GM23338 (cell line): ENCODE measurements at regions not wholly inside any gene's neighbourhood (a gene's known extent, or its start where the extent isn't known, plus 50 kb on each side); places are given as distances from the start of the nearest gene placed in this dataset.

Experiments
- ATAC-seq: fragments of 200-7000 bp; cut with Tn5 transposase; 3 replicates; pipeline ENCODE4 v1.9.1; 2020
- DNase-seq: peaks from one replicate; pipeline ENCODE4 v3.0.0-alpha.2; 2015; ENCODE audit warnings: low spot score
- H2AFZ ChIP-seq: fragments of 200-600 bp; sonication (generic); 2 replicates; pipeline ENCODE4 v1.8.0; 2016; ENCODE audit warnings: antibody characterized with exemption, mild to moderate bottlenecking, moderate library complexity
- H3F3A ChIP-seq: fragments of 200-600 bp; sonication (generic); replicated peaks from 2 replicates; pipeline ENCODE4 v1.8.0; 2017; ENCODE audit warnings: antibody characterized with exemption, mixed run types, low read depth
- H3K27ac ChIP-seq: fragments of 200-600 bp; sonication (generic); 2 replicates; pipeline ENCODE4 v1.6.1; 2016; ENCODE audit warnings: low read depth
- H3K27me3 ChIP-seq: fragments of 200-600 bp; sonication (generic); 2 replicates; pipeline ENCODE4 v1.8.0; 2016; ENCODE audit warnings: mild to moderate bottlenecking, mixed run types, moderate library complexity; ENCODE audit not compliant: insufficient read depth
- H3K36me3 ChIP-seq: fragments of 200-600 bp; sonication (generic); 2 replicates; pipeline ENCODE4 v1.8.0; 2016; ENCODE audit warnings: mild to moderate bottlenecking; ENCODE audit not compliant: insufficient read depth
- H3K4me1 ChIP-seq: fragments of 200-600 bp; sonication (generic); 2 replicates; pipeline ENCODE4 v1.8.0; 2016; ENCODE audit warnings: mild to moderate bottlenecking, moderate library complexity; ENCODE audit not compliant: insufficient read depth
- H3K4me2 ChIP-seq: fragments of 200-600 bp; sonication (generic); 2 replicates; pipeline ENCODE4 v1.7.1; 2017; ENCODE audit warnings: mixed run types
- H3K4me3 ChIP-seq: fragments of 200-600 bp; sonication (generic); 2 replicates; pipeline ENCODE4 v1.6.1; 2016; ENCODE audit warnings: mixed run types
- H3K79me2 ChIP-seq: fragments of 200-600 bp; sonication (generic); replicated peaks from 2 replicates; pipeline ENCODE4 v1.8.0; 2017; ENCODE audit warnings: mild to moderate bottlenecking; ENCODE audit not compliant: insufficient read depth
- H3K9me2 ChIP-seq: fragments of 200-600 bp; sonication (generic); 2 replicates; pipeline ENCODE4 v1.8.0; 2017; ENCODE audit not compliant: insufficient read depth
- H4K20me1 ChIP-seq: fragments of 200-600 bp; sonication (generic); replicated peaks from 2 replicates; pipeline ENCODE4 v1.8.0; 2017; ENCODE audit warnings: mild to moderate bottlenecking; ENCODE audit not compliant: insufficient read depth
- H3K27ac Mint-ChIP-seq: 2 replicates; pipeline ENCODE4 v1.8.0; 2020; ENCODE audit warnings: inconsistent platforms, mild to moderate bottlenecking, moderate library complexity, mixed read lengths
- H3K27me3 Mint-ChIP-seq: 3 replicates; pipeline ENCODE4 v1.8.0; 2022; ENCODE audit warnings: low read depth, mild to moderate bottlenecking, moderate library complexity, mixed read lengths, inconsistent platforms; ENCODE audit not compliant: insufficient read depth, poor library complexity
- H3K36me3 Mint-ChIP-seq: 3 replicates; pipeline ENCODE4 v1.8.0; 2021; ENCODE audit warnings: low read depth, mild to moderate bottlenecking, inconsistent platforms, moderate library complexity, mixed read lengths
- H3K4me1 Mint-ChIP-seq: 3 replicates; pipeline ENCODE4 v1.8.0; 2020; ENCODE audit warnings: mild to moderate bottlenecking, inconsistent platforms, mixed read lengths
- H3K4me3 Mint-ChIP-seq: 3 replicates; pipeline ENCODE4 v1.8.0; 2021; ENCODE audit warnings: moderate library complexity, mild to moderate bottlenecking, inconsistent platforms, mixed read lengths
- H3K9me3 Mint-ChIP-seq: 3 replicates; pipeline ENCODE4 v1.8.0; 2020; ENCODE audit warnings: moderate library complexity, mild to moderate bottlenecking, inconsistent platforms, mixed read lengths
- CREB1 ChIP-seq: fragments of 250-450 bp; sonication (Bioruptor Pico); IDR thresholded peaks from 2 replicates; pipeline ENCODE4 v1.5.0; 2020; ENCODE audit warnings: low read depth, mild to moderate bottlenecking, moderate library complexity
- CTCF ChIP-seq, 2 experiments: fragments of 200-600 bp in 1 of 2; sonication (generic) in 1 of 2; conservative IDR thresholded peaks; 2 replicates each; pipeline versions ENCODE4 v1.5.1 to v1.6.1; 2016 to 2017; ENCODE audit warnings: antibody characterized with exemption in 2 of 2, low read depth in 2 of 2, mild to moderate bottlenecking in 2 of 2, moderate library complexity in 1 of 2
- ETS1 ChIP-seq: IDR thresholded peaks from 2 replicates; pipeline ENCODE4 v1.6.1; 2016; ENCODE audit warnings: antibody characterized with exemption
- EZH2 ChIP-seq: fragments of 200-600 bp; sonication (generic); IDR thresholded peaks from one replicate; pipeline ENCODE4 v1.8.0; 2017; ENCODE audit warnings: antibody characterized with exemption, mild to moderate bottlenecking, low read depth; ENCODE audit not compliant: unreplicated experiment
- EZH2phosphoT487 ChIP-seq: fragments of 200-600 bp; sonication (generic); IDR thresholded peaks from one replicate; pipeline ENCODE4 v1.8.1; 2018; ENCODE audit warnings: antibody characterized with exemption; ENCODE audit not compliant: unreplicated experiment
- JUNB ChIP-seq: IDR thresholded peaks from one replicate; pipeline ENCODE4 v1.6.1; 2016; ENCODE audit warnings: antibody characterized with exemption; ENCODE audit not compliant: unreplicated experiment
- NANOG ChIP-seq: IDR thresholded peaks from 2 replicates; pipeline ENCODE4 v1.6.1; 2016; ENCODE audit warnings: antibody characterized with exemption, borderline replicate concordance
- POLR2AphosphoS5 ChIP-seq: IDR thresholded peaks from 2 replicates; pipeline ENCODE4 v1.6.1; 2016; ENCODE audit warnings: antibody characterized with exemption, low read depth
- REST ChIP-seq: IDR thresholded peaks from one replicate; pipeline ENCODE4 v1.6.1; 2018; ENCODE audit warnings: antibody characterized with exemption; ENCODE audit not compliant: unreplicated experiment
- STAT1 ChIP-seq: IDR thresholded peaks from one replicate; pipeline ENCODE4 v1.6.1; 2016; ENCODE audit warnings: antibody characterized with exemption; ENCODE audit not compliant: unreplicated experiment
- ZNF114 ChIP-seq: fragments of 250-450 bp; sonication (Bioruptor Pico); IDR thresholded peaks from 2 replicates; pipeline ENCODE4 v1.5.0; 2020; ENCODE audit warnings: mild to moderate bottlenecking, moderate library complexity
- ZNF331 ChIP-seq: fragments of 250-450 bp; sonication (Bioruptor Pico); IDR thresholded peaks from 2 replicates; pipeline ENCODE4 v1.5.0; 2020; ENCODE audit warnings: low read depth, mild to moderate bottlenecking, moderate library complexity
- TF ChIP-seq, protein P1 (sequence below): fragments of 250-450 bp; sonication (Bioruptor Pico); IDR thresholded peaks from 2 replicates; pipeline ENCODE4 v1.5.0; 2020; ENCODE audit warnings: mild to moderate bottlenecking, moderate library complexity

DNA sequence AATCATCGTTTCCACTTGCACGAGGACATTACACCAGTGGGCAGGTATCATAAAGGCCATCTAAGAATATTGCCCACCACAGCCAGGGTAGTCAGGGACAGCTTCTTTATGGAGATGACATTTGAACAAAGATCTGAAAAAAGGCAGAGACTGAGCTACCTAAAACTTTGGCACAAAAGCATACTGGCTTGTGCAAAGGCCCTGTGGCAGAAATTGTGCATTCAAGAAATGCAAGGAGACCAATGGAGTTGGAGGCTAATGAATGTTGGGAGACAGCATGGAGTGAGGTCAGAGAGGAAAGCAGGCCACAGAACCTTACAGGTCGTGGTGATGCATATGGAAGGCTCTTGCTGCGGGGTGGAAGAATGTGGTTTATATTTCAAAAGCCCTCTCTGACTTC, 578.5 kb downstream of the BNC2 start:
- Mint-ChIP-seq H3K36me3 (no peaks in the 10 kb centered on the region), H3K9me3 (no peaks in the 10 kb centered on the region; the same call in 1 of the 3 replicates), H3K4me1 (no peaks in the 10 kb centered on the region; the same call in 2 of the 3 replicates), H3K4me3 (no peak overlapping the region), H3K27ac (no peak overlapping the region), H3K27me3 (no peaks in the 10 kb centered on the region)
- no peak for TF ChIP-seq EZH2
- TF ChIP-seq NANOG: no peak
- TF ChIP-seq, protein P1, sequence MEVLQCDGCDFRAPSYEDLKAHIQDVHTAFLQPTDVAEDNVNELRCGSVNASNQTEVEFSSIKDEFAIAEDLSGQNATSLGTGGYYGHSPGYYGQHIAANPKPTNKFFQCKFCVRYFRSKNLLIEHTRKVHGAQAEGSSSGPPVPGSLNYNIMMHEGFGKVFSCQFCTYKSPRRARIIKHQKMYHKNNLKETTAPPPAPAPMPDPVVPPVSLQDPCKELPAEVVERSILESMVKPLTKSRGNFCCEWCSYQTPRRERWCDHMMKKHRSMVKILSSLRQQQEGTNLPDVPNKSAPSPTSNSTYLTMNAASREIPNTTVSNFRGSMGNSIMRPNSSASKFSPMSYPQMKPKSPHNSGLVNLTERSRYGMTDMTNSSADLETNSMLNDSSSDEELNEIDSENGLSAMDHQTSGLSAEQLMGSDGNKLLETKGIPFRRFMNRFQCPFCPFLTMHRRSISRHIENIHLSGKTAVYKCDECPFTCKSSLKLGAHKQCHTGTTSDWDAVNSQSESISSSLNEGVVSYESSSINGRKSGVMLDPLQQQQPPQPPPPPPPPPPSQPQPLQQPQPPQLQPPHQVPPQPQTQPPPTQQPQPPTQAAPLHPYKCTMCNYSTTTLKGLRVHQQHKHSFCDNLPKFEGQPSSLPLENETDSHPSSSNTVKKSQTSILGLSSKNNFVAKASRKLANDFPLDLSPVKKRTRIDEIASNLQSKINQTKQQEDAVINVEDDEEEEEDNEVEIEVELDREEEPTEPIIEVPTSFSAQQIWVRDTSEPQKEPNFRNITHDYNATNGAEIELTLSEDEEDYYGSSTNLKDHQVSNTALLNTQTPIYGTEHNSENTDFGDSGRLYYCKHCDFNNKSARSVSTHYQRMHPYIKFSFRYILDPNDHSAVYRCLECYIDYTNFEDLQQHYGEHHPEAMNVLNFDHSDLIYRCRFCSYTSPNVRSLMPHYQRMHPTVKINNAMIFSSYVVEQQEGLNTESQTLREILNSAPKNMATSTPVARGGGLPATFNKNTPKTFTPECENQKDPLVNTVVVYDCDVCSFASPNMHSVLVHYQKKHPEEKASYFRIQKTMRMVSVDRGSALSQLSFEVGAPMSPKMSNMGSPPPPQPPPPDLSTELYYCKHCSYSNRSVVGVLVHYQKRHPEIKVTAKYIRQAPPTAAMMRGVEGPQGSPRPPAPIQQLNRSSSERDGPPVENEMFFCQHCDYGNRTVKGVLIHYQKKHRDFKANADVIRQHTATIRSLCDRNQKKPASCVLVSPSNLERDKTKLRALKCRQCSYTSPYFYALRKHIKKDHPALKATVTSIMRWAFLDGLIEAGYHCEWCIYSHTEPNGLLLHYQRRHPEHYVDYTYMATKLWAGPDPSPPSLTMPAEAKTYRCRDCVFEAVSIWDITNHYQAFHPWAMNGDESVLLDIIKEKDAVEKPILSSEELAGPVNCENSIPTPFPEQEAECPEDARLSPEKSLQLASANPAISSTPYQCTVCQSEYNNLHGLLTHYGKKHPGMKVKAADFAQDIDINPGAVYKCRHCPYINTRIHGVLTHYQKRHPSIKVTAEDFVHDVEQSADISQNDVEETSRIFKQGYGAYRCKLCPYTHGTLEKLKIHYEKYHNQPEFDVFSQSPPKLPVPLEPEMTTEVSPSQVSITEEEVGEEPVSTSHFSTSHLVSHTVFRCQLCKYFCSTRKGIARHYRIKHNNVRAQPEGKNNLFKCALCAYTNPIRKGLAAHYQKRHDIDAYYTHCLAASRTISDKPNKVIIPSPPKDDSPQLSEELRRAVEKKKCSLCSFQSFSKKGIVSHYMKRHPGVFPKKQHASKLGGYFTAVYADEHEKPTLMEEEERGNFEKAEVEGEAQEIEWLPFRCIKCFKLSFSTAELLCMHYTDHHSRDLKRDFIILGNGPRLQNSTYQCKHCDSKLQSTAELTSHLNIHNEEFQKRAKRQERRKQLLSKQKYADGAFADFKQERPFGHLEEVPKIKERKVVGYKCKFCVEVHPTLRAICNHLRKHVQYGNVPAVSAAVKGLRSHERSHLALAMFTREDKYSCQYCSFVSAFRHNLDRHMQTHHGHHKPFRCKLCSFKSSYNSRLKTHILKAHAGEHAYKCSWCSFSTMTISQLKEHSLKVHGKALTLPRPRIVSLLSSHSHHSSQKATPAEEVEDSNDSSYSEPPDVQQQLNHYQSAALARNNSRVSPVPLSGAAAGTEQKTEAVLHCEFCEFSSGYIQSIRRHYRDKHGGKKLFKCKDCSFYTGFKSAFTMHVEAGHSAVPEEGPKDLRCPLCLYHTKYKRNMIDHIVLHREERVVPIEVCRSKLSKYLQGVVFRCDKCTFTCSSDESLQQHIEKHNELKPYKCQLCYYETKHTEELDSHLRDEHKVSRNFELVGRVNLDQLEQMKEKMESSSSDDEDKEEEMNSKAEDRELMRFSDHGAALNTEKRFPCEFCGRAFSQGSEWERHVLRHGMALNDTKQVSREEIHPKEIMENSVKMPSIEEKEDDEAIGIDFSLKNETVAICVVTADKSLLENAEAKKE (CRISPR knock-in tag): no peak
- TF ChIP-seq ETS1: no peak
- TF ChIP-seq EZH2phosphoT487: no peak
- TF ChIP-seq STAT1: no peak
- TF ChIP-seq ZNF331 (CRISPR knock-in tag): no peak
- no peak for TF ChIP-seq POLR2AphosphoS5
- TF ChIP-seq CTCF (conservative IDR thresholded peaks at IDR 0.05; ENCODE audit: low read depth in 2 of 2): no peak
- no peak for TF ChIP-seq CREB1
- no peak for TF ChIP-seq ZNF114
- TF ChIP-seq JUNB: no peak
- no peak for TF ChIP-seq REST
- no peak for DNase-seq
- Histone ChIP-seq H3K27ac (no peak overlapping the region), H3F3A (no peaks in the 10 kb centered on the region), H3K4me2 (no peak overlapping the region), H3K36me3 (no peaks in the 10 kb centered on the region), H3K4me3 (no peak overlapping the region), H3K9me2 (peaks cover 20% of the 10 kb centered on the region), H3K27me3 (no peaks in the 10 kb centered on the region), H3K79me2 (no peaks in the 10 kb centered on the region), H3K4me1 (no peaks in the 10 kb centered on the region), H2AFZ (no peak overlapping the region), H4K20me1 (no peaks in the 10 kb centered on the region)
- ATAC-seq: no peak
